HL-60 (cell line): ENCODE measurements at regions not wholly inside any gene's neighbourhood (a gene's known extent, or its start where the extent isn't known, plus 50 kb on each side); places are given as distances from the start of the nearest gene placed in this dataset.

Experiments
- GABPA ChIP-seq: IDR thresholded peaks from 2 replicates; pipeline ENCODE4 v1.6.1; 2012; ENCODE audit warnings: low read depth
- POLR2AphosphoS5 ChIP-seq: IDR thresholded peaks from 2 replicates; pipeline ENCODE4 v1.6.1; 2012; ENCODE audit warnings: low read depth
- SPI1 ChIP-seq: IDR thresholded peaks from 2 replicates; pipeline ENCODE4 v1.6.1; 2012; ENCODE audit warnings: low read depth, mild to moderate bottlenecking, borderline replicate concordance
- TF ChIP-seq, protein P1 (sequence below): IDR thresholded peaks from one replicate; pipeline ENCODE4 v1.5.1; 2011; ENCODE audit warnings: low read length, control low read depth, inconsistent platforms; ENCODE audit not compliant: insufficient read depth
- TF ChIP-seq, protein P2 (sequence below): IDR thresholded peaks from 2 replicates; pipeline ENCODE4 v1.6.1; 2012; ENCODE audit warnings: low read depth; ENCODE audit not compliant: insufficient replicate concordance

DNA sequence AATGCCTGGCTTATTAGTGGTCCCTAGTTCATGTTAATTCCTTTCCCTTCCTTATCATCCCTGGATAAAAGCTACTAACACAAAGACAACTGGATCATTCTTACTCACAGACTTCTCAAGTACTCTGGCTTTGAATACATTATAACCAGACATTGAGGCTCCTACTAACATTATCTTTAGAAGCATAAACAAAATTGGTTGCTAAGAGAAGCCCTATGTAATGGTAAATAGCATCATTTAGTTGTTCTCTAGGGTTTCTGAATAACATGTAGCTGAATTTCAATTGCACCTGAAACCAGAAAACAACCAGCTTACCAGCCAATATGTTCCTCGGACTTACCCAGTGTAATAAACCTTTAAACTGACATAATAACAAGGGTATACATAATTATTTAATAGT lies 114.1 kb upstream of the NCKAP5 start:
- no peak for TF ChIP-seq POLR2AphosphoS5
- TF ChIP-seq, protein P1, sequence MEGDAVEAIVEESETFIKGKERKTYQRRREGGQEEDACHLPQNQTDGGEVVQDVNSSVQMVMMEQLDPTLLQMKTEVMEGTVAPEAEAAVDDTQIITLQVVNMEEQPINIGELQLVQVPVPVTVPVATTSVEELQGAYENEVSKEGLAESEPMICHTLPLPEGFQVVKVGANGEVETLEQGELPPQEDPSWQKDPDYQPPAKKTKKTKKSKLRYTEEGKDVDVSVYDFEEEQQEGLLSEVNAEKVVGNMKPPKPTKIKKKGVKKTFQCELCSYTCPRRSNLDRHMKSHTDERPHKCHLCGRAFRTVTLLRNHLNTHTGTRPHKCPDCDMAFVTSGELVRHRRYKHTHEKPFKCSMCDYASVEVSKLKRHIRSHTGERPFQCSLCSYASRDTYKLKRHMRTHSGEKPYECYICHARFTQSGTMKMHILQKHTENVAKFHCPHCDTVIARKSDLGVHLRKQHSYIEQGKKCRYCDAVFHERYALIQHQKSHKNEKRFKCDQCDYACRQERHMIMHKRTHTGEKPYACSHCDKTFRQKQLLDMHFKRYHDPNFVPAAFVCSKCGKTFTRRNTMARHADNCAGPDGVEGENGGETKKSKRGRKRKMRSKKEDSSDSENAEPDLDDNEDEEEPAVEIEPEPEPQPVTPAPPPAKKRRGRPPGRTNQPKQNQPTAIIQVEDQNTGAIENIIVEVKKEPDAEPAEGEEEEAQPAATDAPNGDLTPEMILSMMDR, result no peak
- TF ChIP-seq, protein P2, sequence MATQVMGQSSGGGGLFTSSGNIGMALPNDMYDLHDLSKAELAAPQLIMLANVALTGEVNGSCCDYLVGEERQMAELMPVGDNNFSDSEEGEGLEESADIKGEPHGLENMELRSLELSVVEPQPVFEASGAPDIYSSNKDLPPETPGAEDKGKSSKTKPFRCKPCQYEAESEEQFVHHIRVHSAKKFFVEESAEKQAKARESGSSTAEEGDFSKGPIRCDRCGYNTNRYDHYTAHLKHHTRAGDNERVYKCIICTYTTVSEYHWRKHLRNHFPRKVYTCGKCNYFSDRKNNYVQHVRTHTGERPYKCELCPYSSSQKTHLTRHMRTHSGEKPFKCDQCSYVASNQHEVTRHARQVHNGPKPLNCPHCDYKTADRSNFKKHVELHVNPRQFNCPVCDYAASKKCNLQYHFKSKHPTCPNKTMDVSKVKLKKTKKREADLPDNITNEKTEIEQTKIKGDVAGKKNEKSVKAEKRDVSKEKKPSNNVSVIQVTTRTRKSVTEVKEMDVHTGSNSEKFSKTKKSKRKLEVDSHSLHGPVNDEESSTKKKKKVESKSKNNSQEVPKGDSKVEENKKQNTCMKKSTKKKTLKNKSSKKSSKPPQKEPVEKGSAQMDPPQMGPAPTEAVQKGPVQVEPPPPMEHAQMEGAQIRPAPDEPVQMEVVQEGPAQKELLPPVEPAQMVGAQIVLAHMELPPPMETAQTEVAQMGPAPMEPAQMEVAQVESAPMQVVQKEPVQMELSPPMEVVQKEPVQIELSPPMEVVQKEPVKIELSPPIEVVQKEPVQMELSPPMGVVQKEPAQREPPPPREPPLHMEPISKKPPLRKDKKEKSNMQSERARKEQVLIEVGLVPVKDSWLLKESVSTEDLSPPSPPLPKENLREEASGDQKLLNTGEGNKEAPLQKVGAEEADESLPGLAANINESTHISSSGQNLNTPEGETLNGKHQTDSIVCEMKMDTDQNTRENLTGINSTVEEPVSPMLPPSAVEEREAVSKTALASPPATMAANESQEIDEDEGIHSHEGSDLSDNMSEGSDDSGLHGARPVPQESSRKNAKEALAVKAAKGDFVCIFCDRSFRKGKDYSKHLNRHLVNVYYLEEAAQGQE, result no peak
- no peak for TF ChIP-seq GABPA
- no peak for TF ChIP-seq SPI1
